D721Med (cell line): ENCODE measurements at regions not wholly inside any gene's neighbourhood (a gene's known extent, or its start where the extent isn't known, plus 50 kb on each side); places are given as distances from the start of the nearest gene placed in this dataset.

Source experiments
- DNase-seq: peaks from one replicate; pipeline ENCODE4 v3.0.0; 2011; ENCODE audit warnings: low spot score; ENCODE audit not compliant: insufficient read length
- FAIRE-seq: peaks from 2 replicates; lab custom pipeline; 2011; peaks lifted over from hg19 to GRCh38; lab: Jason Lieb, UNC
- CTCF ChIP-seq: IDR thresholded peaks from 2 replicates; pipeline ENCODE4 v1.5.1; 2012; ENCODE audit warnings: mild to moderate bottlenecking, control low read depth; ENCODE audit not compliant: insufficient read depth; ENCODE audit errors: missing control alignments

- FAIRE-seq, result no peak
- TF ChIP-seq CTCF, result no peak
- no peak for DNase-seq
Measured at GRCh38 chr7:130831322-130831721, 97.3 kb upstream of the KLF14 start.

DNA sequence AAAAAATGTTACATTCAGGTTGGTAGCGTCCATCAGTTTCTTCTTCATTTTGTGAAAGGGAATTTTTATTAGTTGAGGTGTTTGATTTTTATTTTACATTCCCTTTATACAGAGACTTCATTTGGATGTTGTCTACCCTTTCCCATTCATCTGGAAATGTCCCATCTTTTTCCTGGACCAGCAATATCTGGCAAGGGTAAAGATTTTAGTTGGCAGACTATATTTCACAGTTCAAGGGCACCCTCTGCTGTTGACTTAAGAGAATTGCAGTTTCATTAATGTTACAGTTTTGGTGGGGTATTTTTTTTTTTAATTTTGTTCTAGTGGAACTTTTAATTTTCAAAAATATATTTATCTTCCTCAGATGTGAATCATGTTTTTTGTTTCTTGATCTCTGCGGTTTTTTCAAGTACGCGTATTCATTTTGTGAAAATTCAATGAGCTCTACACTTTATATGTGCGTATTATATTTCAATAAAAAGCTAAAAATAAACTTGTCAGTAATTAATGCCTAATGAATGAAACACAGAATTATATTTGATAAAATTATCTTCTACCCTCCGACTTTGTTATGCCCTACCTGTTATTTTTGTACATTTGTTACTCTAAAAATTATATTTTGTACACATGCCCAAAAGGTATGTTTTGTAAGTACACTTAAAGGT lies 97.9 kb upstream of the KLF14 start:
- TF ChIP-seq CTCF, result peak; percentile 76
- DNase-seq (no peak), FAIRE-seq (peak; percentile 38)

- no peak for DNase-seq
- no peak for TF ChIP-seq CTCF
- FAIRE-seq, result no peak
Measured at GRCh38 chr7:130838738-130839137, 104.7 kb upstream of the KLF14 start.

DNA sequence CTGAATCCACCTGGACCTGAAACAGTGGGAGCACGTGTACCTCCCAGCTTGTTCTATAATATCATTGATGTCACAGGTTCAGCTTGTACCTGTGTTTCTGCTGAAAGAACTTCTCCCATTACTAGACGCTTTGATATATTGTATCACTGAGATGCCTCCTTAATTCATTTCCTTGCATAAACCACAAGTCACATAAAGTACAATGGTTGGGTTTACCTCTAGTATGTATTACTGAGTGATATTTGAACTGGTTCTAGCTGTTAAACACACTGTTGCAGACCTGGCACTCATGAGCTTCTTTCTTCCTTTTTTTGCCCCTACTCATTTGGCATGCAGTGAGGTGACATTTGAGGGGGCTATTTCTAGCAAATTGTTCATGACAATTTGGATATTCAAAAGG lies 106.6 kb upstream of the KLF14 start:
- FAIRE-seq, result no peak
- DNase-seq, result no peak
- no peak for TF ChIP-seq CTCF

- DNase-seq, result no peak
- no peak for FAIRE-seq
- no peak for TF ChIP-seq CTCF
Measured at GRCh38 chr7:130841416-130841815, 107.4 kb upstream of the KLF14 start.

GRCh38 chr7:130843703-130844102 lies 109.7 kb upstream of the KLF14 start:
- DNase-seq (no peak), FAIRE-seq (no peak)
- TF ChIP-seq CTCF, result no peak

GRCh38 chr7:130844811-130845580 lies 111.0 kb upstream of the KLF14 start:
- no peak for FAIRE-seq
- no peak for TF ChIP-seq CTCF

More at GRCh38 chr7:130844811-130845580, 111.0 kb upstream of the KLF14 start:
- DNase-seq, result no peak
